ENCODE measurements at regions not wholly inside any gene's neighbourhood (a gene's known extent, or its start where the extent isn't known, plus 50 kb on each side); places are given as distances from the start of the nearest gene placed in this dataset.
A peak's percentile ranks its signal among the peaks of the same experiment; 100 is the strongest.
"Not testable (repeated sequence)": the region's sequence is repeated elsewhere in the genome, so short reads cannot be mapped to it uniquely, and the experiment has no call there.

DNA sequence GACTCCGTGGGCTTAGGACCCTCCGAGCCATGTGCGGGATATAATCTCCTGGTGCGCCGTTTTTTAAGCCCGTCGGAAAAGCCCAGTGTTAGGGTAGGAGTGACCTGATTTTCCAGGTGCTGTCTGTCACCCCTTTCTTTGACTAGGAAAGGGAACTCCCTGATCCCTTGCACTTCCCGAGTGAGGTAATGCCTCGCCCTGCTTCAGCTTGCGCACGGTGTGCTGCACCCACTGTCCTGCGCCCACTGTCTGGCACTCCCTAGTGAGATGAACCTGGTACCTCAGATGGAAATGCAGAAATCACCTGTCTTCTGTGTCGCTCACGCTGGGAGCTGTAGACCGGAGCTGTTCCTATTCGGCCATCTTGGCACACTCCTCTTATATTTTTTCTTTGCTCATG lies 95.1 kb upstream of the FRMD4B start:
- DNase-seq: not testable (repeated sequence)

DNA sequence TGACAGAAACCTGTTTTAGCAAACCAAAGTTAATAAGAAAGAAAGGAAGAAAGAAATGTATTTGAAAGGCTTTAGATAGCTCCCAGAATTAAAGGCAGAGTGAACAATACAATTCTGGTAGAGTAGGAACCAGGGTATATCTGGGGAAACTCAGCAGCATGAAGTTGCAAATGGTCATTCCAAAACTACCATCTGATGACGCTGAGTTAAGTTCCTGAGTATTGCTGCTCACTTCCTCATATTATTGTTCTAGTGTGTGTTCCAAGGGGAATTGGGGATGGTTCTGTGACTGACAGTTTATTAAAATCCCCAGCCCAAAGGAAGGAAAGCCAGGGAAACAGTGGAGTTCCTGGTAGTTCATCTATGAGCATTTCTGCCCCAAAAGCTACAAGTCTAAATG lies 88.3 kb upstream of the FRMD4B start:
- DNase-seq: no peak

DNA sequence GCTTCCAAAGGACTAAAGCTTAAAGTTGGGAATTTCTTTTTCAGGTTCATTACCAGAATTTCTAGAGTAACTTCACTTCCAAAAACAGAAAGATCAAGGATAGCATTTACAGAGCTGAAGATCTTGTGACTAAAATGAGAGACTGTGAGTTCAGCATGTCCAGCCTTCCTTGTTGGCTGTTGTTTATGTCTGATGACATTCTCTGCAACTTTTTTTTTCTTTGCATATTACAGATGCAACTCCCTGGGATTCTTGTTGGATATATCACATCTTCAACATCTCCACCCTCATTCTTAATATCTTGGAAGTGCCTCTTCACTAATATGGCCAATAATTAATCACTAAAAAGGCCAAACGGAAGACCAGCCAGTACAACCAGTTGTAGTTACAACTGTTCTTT lies 86.2 kb upstream of the FRMD4B start:
- no peak for DNase-seq

DNA sequence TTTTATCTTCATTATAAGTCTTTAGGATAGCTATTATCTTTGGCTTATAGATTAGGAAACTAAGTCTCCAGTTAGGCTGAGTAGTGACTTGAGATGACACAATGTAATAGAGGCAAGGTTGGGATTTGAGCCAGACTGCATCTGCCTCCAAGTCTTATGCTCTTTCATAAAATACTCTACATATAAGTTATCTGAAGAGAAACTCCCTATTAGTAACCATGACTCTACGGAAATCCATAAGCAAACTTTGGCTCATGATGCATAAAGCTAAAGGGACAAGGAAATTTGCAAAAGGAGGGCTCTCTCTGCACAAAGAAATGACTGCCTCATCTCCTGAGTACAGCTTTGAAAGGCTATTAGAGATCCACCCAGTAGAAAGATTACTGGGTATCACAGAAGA lies 77.6 kb upstream of the FRMD4B start:
- DNase-seq: no peak

DNA sequence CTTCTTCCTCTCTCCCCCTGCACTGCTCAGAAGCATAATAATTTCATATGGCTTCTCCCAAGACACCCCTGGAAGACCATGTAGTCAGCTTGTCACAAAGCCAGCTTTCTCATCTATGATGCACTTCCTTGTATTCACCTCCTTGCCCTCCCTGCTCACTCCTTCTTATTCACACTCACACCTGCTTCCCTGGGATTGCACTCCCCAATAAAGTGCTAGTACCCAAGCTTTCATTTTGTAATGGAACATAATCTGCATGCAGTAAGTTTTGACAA lies 76.9 kb upstream of the FRMD4B start:
- no peak for DNase-seq

DNA sequence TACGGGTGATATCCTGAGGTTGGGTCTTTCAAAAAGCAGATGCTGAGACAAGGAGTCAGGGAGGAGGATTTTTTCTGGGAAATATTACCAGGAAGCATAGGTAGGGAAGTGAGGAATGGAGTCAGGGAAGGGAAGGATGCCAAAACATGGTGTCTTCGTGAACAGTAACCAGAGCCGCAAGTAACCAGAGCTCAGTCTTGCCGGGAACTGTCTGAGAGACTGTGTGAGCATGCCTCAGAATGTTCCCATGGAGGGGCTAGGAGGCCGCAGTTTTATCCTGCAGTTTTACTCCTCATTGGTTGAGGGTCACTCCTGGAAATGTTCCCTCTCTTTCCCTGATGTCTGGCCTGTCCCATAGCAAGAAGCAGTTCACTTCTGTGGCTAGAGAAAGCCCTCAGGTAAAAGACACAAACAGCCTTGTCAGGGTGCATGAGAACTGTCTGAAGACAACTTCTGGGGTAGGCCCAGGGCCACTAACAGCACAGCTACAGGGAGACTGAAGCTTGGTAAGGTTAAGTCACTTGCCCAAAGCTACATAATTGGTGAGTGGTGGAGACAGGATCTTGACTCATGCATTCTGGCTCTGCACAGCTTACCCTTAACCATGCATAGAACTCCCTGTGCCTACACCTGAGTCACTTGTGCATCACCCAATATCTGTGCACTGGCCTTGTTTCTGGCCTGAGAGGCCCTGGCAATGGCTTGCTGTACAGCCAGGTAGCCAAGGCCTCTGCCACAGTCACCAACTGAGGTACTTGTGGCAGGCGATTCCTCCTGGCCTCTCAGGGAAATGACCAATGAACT lies 76.3 kb upstream of the FRMD4B start:
- DNase-seq: no peak

DNA sequence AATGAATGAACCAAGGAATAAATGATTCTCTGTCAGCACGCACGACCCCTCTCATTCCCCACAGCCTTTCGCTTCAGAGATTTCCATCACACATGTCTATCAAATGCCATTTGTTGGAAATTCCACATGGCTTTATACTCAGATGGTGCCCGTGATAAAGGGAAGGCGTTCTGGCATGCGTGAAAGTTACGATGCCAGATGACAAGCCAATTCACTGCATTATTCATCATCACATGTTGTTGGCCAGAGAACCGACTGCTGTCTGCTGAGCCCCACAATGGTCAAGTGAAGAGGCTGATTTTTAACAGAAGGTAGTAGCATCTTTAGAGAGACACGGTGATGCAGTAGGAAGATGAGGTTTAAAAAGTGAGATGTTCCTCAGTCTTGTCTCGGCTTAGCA lies 74.1 kb upstream of the FRMD4B start:
- DNase-seq: no peak

DNA sequence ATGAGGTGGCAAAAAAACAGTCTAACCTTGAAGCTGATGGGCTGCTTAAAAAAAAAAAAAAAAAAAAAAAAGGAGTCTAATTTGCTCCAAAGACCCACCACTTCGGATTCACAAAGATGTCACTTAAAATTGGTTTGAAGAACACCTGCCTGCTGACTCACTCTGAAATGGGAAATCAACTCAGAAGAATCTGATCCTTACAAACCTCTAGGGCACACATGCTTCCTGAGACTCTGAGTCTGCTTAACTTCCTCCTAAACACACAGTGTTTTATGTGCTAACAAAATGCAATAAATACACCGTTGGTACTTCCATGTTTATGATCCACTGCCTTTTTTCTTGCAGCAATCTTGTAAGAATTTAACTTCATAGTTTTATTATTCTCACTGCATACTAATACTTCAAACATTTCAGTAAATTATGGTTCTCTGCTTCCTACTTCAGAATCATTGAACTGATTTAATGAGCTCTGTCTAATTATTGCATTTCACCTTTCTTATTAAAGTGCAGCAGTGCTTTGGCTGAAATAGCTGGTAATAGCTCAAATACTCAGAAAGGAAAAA lies 73.0 kb upstream of the FRMD4B start:
- no peak for DNase-seq

DNA sequence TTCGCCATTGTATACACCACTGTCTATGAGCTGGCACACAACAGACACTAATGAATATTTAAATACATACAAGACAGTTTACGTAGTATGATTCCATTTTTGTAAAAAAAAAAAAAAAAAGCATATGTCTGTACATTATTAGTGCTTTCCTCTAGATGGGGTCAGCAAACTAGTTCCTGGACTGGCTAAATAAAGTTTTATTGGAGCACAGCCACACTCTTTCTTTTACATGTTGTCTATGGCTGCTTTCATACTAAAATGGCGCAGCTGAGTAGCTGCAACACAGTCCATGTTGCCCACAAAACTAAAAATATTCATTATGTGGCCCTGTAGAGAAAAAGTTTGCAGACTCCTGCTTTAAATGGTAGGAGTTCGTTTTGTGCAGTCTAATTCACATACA lies 70.7 kb upstream of the FRMD4B start:
- no peak for DNase-seq

DNA sequence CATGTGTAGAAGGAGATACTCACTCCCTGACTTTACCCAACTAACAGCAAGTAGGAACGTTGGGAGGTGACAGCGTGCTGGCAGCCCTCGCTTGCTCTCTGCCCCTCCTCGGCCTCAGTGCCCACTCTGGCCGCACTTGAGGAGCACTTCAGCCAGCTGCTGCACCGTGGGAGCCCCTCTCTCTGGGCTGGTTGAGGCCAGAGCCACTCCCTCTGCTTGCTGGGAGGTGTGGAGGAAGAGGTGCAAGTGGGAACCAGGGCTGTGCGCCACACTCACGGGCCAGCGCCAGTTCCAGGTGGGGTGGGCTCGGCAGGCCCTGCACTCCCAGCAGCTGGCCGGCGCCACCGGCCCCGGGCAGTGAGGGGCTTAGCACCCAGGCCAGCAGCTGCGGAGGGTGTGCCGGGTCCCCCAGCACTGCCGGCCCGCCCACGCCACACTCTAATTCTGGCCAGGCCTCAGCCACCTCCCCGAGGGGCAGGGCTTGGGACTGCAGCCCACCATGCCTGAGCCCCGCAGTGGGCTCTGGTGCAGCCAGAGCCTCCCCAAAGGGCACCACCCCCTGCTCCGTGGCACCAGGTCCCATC lies 68.4 kb upstream of the FRMD4B start:
- DNase-seq: no peak

DNA sequence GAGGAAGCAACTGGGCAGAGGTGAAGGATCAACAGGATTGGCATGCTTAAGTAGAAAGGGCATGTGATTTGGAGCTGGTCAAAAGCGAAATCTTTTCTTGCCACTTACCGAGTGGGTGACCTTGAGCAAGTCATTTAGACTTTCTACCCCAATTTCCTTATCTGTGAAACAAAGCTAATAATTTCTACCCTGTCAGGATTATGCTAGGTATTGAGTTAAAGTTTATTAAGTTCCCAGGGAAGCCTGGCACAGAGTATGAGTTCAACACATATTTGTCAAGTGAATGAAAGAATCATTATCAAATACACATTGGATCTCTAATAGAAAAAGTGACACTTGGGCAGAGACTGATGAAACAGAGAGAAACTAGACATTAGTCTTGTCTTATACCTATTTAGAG lies 66.4 kb upstream of the FRMD4B start:
- DNase-seq: no peak

DNA sequence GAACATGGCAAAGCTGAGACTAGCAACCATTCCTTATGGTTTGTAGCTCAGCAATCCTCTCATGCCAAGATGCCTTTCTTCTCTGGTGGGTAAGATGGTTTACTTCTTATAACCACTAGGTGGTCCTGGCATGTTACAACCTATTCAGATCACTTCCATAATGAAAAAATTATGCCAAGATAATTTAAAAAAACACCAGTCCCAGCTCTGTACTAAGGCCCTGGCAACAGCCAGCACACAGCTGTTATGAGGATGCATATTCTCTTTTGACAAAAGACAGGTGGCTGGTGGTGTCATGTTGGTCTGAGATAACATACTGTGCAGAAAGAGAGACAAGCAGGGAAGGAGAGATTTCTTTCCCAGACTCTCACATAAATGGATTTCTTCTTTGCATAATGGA lies 65.7 kb upstream of the FRMD4B start:
- DNase-seq: no peak

DNA sequence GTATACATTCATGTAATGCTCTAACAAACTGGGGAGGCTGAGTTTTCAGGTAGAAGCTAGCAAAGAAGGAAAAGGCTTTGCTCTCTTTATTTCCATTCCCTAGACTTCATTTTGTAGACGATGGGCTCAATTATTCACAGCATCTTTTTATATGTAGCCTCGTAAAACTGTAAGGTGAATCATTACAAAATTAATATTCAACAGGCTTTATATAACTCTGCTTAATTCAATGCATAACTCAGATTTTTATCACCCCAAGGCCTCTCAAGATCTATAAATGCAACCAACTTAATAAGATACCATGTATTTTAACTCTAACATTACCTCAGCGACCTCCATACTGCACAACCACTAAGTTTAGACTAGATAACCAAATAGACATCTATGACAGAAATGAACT lies 63.0 kb upstream of the FRMD4B start:
- no peak for DNase-seq

DNA sequence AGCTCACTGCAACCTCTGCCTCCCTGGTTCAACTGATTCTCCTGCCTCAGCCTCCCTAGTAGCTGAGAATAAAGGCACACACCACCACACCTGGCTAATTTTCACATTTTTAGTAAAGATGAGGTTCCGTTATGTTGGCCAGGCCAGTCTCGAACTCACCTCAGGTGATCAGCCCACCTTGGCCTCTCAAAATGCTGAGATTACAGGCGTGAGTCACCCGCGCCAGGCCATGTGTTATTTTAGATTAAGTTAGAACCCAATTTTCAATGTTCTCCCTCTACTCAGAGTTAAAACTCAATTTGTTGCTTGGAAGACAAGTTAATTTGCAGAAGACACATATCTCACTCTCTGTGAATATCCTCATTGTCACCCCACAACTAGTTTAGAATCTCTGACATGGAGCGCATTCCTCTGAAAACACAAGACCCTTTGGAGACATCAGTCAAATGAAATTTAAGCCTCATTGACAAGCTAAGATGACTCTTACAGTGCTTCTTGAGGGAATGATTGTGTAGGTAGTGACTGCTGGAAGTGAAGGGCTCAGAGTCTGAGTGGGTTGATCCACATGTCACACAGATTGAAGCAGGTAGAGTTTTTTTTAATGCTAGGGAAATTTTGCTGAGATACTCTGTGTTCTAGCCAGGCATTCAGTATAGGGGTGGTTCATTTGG lies 60.6 kb upstream of the FRMD4B start:
- no peak for DNase-seq

DNA sequence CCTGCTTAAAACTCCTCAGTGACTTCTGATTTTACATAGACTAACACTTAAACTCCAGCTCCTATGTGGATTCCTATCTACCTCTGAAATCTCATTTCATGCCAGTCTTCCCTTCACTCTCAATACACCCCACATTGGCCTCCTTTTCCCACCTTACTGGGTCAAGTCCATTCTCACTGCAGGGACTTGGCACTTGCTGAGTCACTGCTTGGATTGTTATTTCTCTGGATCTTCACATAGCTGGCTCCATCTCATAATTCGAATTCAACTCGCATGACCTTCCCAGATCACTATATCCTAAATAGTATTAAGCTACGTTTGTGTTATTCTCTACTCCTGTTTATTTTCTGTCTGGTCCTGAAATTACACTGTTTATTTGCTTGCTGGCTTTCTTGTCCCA lies 59.6 kb upstream of the FRMD4B start:
- DNase-seq: no peak

DNA sequence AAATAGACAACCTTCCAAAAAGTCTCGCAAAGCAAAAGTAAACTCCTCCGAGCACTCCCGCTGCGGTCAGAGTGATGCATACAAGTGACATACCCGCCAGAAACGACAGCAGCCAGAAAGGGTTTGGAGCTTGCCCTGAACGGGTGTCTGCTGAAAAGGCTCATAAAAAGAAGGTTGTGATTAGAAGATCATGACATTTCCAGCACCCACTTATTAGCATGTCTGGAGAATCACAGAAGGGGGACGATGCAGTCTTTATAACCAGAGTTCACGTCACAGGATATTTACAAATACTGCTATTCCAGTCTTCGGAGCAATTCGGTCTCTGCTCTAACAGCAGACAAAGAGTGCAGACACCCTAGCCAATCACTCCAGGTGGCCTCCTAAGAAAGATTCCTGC lies 59.1 kb upstream of the FRMD4B start:
- peak; percentile 41 for DNase-seq

DNA sequence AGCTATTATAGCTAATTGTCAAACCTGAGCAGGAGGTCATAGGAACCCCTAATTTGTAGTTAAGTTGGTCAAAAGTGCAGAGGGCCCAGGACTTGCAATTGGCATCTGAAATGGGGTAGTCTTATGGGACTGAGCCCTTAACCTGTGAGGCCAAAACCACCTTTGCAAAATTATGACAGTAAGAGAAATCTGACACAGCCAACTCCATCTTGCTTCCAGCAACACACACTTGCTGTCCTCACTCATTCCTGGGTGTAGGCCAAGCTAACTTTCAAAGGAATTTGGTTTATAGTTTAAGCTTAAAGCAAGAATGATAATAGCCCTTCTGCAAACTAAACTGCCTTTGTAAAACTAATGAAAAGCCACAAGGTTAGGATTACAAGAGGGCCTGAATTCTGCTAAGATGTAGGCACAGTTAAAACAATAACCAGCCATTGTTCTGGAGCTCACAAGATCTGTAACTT lies 57.6 kb upstream of the FRMD4B start:
- no peak for DNase-seq

DNA sequence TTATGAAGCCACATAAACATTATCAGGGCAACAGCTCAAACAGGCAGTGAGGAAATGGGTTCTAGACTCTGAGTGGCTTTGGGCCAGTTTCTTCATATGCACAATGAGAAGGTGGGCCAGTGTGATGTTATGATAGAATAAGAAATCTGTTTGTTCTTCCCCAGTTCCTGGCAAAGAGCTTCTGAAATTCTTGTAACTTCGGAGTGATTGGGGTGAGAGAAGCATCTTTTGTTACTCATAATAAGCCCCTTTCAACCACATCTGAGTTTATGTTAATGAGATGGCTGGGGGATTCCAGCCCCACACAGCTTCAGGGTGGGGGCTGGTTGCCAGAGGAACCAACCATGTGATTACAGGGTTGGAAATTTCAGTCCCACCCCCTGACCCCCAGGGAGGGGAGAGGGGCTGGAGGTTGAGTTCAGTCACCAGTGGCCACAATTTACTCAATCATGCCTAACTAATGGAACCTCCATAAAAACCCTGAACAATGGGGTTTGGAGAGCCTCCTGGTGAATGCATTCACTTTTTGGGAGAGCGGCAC lies 57.0 kb upstream of the FRMD4B start:
- DNase-seq: no peak

DNA sequence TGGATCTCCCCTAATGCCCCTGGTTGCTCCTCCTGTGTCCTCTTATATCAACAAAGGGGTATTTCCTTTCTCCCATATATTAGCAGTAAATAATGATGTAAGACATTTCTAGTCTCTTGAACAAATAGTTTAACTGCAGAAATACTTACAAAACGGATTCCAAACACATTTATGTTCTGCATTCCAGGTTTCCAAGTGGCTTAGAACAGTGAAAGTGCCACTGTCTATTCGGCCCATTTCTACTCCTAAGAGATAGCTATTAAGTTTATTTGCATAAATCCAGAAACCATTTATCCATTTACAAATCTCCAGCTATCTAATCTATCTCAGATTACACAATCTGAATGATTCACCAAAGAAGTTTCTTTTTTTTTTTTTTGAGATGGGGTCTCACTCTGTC lies 55.8 kb upstream of the FRMD4B start:
- DNase-seq: no peak

DNA sequence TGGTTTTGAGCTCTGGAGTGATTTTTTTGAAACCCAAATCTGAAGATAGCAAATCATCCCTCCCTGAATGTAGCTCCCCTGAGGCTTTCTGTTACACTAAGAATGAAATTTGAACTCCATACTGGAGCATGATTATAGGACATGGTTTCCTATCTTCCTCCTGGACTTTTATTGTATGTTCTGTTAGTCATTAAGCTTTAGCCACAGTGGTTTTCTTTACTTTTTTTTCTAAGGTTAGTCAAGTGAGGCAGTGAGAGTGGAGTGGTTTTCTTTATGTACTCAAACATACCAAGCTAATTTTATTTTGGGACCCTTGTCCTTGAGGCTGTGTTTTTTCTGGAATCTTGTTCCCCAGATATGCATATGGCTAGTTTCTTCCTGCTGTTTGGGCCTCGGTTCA lies 55.2 kb upstream of the FRMD4B start:
- DNase-seq: no peak

DNA sequence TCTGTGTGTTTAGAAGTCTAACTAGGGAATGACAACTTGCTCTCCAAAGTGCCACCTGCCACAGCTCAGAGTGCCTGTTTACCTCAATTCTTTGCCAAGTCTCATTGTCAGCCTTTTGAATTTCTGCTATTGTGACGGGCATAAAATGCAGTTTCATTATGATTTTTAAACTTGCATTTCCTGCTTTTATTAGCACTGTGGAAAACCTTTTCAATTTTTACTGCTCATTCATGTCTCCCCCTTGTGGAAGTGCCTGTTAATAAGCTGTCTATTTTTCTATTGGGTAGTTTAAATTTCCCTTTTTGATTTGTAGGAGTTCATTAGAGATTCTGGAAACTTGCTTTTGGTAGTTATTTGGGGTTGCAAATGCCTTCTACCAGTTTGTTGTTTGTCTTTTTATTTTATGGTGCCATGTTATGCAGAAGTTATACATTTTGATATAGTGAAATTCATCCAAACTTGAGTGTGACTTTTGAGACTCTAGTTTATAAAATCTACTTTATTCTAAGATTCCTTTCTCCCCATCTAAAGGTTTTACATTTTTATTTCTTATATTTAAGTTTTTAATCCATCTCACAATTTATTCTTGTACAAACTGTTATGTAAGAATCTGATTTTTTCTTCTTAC lies 53.9 kb upstream of the FRMD4B start:
- no peak for DNase-seq

DNA sequence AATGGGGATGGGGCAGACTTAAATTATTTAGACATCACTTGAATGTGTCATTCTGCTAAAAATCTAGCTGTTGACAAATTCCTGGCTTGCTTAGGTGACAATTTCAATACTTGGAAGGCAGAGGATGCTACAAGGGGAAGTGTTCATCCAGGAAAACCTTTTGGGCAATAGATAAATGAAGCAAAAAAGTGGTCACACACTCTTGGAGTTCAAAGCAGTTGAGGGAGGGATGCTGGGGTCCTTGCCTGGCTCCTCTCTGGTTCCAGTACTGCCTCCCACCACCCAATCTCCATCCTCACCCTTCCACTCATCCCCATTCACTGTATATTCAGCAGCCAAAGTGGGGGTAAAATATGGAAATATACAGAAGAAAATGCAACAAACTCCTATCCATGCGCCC lies 52.6 kb upstream of the FRMD4B start:
- DNase-seq: no peak

Data from left hindlimb (tissue), 1 donor.